Ovary (tissue), 3 donors: ENCODE measurements at regions not wholly inside any gene's neighbourhood (a gene's known extent, or its start where the extent isn't known, plus 50 kb on each side); places are given as distances from the start of the nearest gene placed in this dataset.

ENCODE experiments used
- POLR2A ChIP-seq: fragments of 450-650 bp; IDR thresholded peaks from one replicate; pipeline ENCODE4 v1.6.1; 2017; ENCODE audit warnings: antibody characterized with exemption, mild to moderate bottlenecking, moderate library complexity
- TF ChIP-seq, protein P1 (sequence below), 3 donors: fragments of 450-650 bp in 2 of 3; fragments of 200-600 bp in 1 of 3; IDR thresholded peaks; one replicate each; pipeline versions ENCODE4 v1.5.1 to v1.8.0; 2016 to 2022; ENCODE audit warnings: antibody characterized with exemption in 3 of 3, mild to moderate bottlenecking in 1 of 3
- donor health status: DM: no; HTN: no; CAD: no.

DNA sequence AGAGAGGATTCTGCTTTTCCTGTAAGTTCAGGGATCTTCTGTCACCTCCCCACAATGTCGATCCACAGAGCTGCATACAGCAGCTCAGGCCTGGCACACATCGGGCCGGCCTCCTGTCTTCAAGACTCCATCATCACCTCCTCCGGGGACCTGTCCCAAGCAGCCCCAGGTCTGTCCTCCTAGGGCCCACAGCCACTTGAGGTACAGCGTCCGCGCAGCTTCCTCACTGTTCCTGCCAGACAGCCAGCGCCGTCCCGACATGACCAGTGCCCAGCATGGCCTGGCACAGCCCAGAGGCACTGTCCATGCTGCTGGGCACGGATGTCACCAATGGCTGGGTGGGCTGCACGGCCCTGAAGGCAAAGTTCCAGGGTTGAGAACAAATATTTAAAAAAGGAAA is 101.6 kb downstream of the DLL1 start:
- TF ChIP-seq, protein P1, sequence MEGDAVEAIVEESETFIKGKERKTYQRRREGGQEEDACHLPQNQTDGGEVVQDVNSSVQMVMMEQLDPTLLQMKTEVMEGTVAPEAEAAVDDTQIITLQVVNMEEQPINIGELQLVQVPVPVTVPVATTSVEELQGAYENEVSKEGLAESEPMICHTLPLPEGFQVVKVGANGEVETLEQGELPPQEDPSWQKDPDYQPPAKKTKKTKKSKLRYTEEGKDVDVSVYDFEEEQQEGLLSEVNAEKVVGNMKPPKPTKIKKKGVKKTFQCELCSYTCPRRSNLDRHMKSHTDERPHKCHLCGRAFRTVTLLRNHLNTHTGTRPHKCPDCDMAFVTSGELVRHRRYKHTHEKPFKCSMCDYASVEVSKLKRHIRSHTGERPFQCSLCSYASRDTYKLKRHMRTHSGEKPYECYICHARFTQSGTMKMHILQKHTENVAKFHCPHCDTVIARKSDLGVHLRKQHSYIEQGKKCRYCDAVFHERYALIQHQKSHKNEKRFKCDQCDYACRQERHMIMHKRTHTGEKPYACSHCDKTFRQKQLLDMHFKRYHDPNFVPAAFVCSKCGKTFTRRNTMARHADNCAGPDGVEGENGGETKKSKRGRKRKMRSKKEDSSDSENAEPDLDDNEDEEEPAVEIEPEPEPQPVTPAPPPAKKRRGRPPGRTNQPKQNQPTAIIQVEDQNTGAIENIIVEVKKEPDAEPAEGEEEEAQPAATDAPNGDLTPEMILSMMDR (IDR thresholded peaks at IDR 0.05) = no peak
- no peak for TF ChIP-seq POLR2A
